ENCODE measurements at regions not wholly inside any gene's neighbourhood (a gene's known extent, or its start where the extent isn't known, plus 50 kb on each side); places are given as distances from the start of the nearest gene placed in this dataset.
"Not testable (repeated sequence)": the region's sequence is repeated elsewhere in the genome, so short reads cannot be mapped to it uniquely, and the experiment has no call there.

- no peak for TF ChIP-seq GATA1 (IDR thresholded peaks at IDR 0.05; ENCODE audit: low read depth, low read length)
- TF ChIP-seq POLR2A (IDR thresholded peaks at IDR 0.05; ENCODE audit: low read length), result no peak
- no peak for DNase-seq
These were observed 214.6 kb upstream of the C9orf72 start for GRCh38 chr9:27787891-27788290.

GRCh38 chr9:27791311-27791710, 218.0 kb upstream of the C9orf72 start:
- TF ChIP-seq POLR2A (IDR thresholded peaks at IDR 0.05; ENCODE audit: low read length) (no peak), GATA1 (IDR thresholded peaks at IDR 0.05; ENCODE audit: low read depth, low read length) (no peak)
- no peak for DNase-seq

- TF ChIP-seq POLR2A (IDR thresholded peaks at IDR 0.05; ENCODE audit: low read length), result no peak
- no peak for TF ChIP-seq GATA1 (IDR thresholded peaks at IDR 0.05; ENCODE audit: low read depth, low read length)
- DNase-seq, result no peak
These were observed 219.8 kb upstream of the C9orf72 start for GRCh38 chr9:27792971-27793689.

- DNase-seq, result no peak
- TF ChIP-seq GATA1 (IDR thresholded peaks at IDR 0.05; ENCODE audit: low read depth, low read length) (no peak), POLR2A (IDR thresholded peaks at IDR 0.05; ENCODE audit: low read length) (no peak)
These were observed 226.0 kb upstream of the C9orf72 start for GRCh38 chr9:27799326-27799725.

GRCh38 chr9:27800159-27800558, 226.9 kb upstream of the C9orf72 start:
- TF ChIP-seq GATA1 (IDR thresholded peaks at IDR 0.05; ENCODE audit: low read depth, low read length), result no peak
- no peak for TF ChIP-seq POLR2A (IDR thresholded peaks at IDR 0.05; ENCODE audit: low read length)
- no peak for DNase-seq

GRCh38 chr9:27800692-27801370, 227.6 kb upstream of the C9orf72 start:
- TF ChIP-seq POLR2A (IDR thresholded peaks at IDR 0.05; ENCODE audit: low read length), result no peak
- TF ChIP-seq GATA1 (IDR thresholded peaks at IDR 0.05; ENCODE audit: low read depth, low read length), result no peak
- no peak for DNase-seq

GRCh38 chr9:27801545-27801944, 228.3 kb upstream of the C9orf72 start:
- TF ChIP-seq POLR2A (IDR thresholded peaks at IDR 0.05; ENCODE audit: low read length), result no peak
- no peak for TF ChIP-seq GATA1 (IDR thresholded peaks at IDR 0.05; ENCODE audit: low read depth, low read length)
- no peak for DNase-seq

GRCh38 chr9:27802418-27802817, 229.1 kb upstream of the C9orf72 start:
- TF ChIP-seq GATA1 (IDR thresholded peaks at IDR 0.05; ENCODE audit: low read depth, low read length) (no peak), POLR2A (IDR thresholded peaks at IDR 0.05; ENCODE audit: low read length) (no peak)
- DNase-seq, result no peak

- TF ChIP-seq POLR2A (IDR thresholded peaks at IDR 0.05; ENCODE audit: low read length) (no peak), GATA1 (IDR thresholded peaks at IDR 0.05; ENCODE audit: low read depth, low read length) (no peak)
- DNase-seq, result no peak
These were observed 235.6 kb upstream of the C9orf72 start for GRCh38 chr9:27808864-27809263.

- no peak for DNase-seq
- TF ChIP-seq GATA1 (IDR thresholded peaks at IDR 0.05; ENCODE audit: low read depth, low read length) (no peak), POLR2A (IDR thresholded peaks at IDR 0.05; ENCODE audit: low read length) (no peak)
These were observed 244.5 kb upstream of the C9orf72 start for GRCh38 chr9:27817747-27818146.

GRCh38 chr9:27818348-27818747, 245.1 kb upstream of the C9orf72 start:
- DNase-seq, result no peak
- TF ChIP-seq GATA1 (IDR thresholded peaks at IDR 0.05; ENCODE audit: low read depth, low read length), result no peak
- TF ChIP-seq POLR2A (IDR thresholded peaks at IDR 0.05; ENCODE audit: low read length), result no peak

GRCh38 chr9:27828908-27829307, 255.6 kb upstream of the C9orf72 start:
- no peak for DNase-seq
- TF ChIP-seq POLR2A (IDR thresholded peaks at IDR 0.05; ENCODE audit: low read length) (no peak), GATA1 (IDR thresholded peaks at IDR 0.05; ENCODE audit: low read depth, low read length) (no peak)

GRCh38 chr9:27829621-27830020, 256.3 kb upstream of the C9orf72 start:
- TF ChIP-seq POLR2A (IDR thresholded peaks at IDR 0.05; ENCODE audit: low read length), result no peak
- TF ChIP-seq GATA1 (IDR thresholded peaks at IDR 0.05; ENCODE audit: low read depth, low read length), result no peak
- DNase-seq, result no peak

- DNase-seq, result not testable (repeated sequence)
These were observed 258.8 kb upstream of the C9orf72 start for GRCh38 chr9:27832108-27832507.

GRCh38 chr9:27835286-27835685, 262.0 kb upstream of the C9orf72 start:
- TF ChIP-seq GATA1 (IDR thresholded peaks at IDR 0.05; ENCODE audit: low read depth, low read length) (no peak), POLR2A (IDR thresholded peaks at IDR 0.05; ENCODE audit: low read length) (no peak)
- no peak for DNase-seq

Data from erythroblast (primary cell).